GM18519 (cell line): ENCODE measurements at regions not wholly inside any gene's neighbourhood (a gene's known extent, or its start where the extent isn't known, plus 50 kb on each side); places are given as distances from the start of the nearest gene placed in this dataset.

Source experiments
- ATAC-seq: cut with Tn5 transposase; IDR thresholded peaks from one replicate; pipeline ENCODE4 v1.9.1; 2021; ENCODE audit warnings: mild to moderate bottlenecking, moderate library complexity; ENCODE audit not compliant: unreplicated experiment, low FRiP score

- ATAC-seq: no peak
Observed at GRCh38 chr11:10916665-10917064, 58.8 kb upstream of the ZBED5 start.

DNA sequence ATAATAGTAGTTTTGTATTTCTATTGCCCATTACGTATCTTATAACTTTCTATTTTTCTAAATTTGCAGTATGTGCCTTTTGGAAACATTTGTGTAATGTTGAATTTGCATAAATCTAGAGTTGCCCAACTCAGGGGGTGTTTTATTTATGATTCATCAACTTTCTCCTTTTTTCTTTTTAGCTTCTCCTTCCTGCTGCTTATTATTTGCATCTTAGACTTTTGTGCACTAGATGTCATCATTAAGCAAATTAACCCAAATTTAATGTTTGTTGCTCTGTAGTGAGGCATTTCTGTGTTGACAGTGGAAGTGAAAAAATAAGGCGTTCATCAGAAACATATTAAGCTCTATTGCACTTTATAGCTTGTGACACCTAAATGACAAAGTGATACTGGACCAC lies 56.2 kb upstream of the ZBED5 start:
- ATAC-seq: no peak

GRCh38 chr11:10913075-10913474 lies 55.2 kb upstream of the ZBED5 start:
- no peak for ATAC-seq

DNA sequence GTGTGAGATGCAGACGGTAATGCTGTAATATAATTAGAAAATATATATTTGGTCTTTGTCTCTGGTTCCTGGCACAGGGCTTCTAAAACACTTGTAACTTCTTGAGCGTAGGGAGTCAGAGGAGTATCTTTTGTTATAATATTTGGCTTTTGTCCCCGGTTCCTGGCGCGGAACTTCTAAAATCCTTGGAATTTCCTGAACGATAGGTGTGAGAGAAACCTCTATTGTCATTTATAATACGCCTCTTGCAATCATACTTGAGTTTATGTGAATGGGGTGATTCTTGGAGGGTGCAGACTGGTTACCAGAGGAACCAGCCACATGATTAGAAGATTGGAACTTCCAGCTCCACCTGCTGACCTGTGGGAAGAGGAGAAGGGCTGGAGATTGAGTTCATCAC lies 54.1 kb upstream of the ZBED5 start:
- no peak for ATAC-seq

DNA sequence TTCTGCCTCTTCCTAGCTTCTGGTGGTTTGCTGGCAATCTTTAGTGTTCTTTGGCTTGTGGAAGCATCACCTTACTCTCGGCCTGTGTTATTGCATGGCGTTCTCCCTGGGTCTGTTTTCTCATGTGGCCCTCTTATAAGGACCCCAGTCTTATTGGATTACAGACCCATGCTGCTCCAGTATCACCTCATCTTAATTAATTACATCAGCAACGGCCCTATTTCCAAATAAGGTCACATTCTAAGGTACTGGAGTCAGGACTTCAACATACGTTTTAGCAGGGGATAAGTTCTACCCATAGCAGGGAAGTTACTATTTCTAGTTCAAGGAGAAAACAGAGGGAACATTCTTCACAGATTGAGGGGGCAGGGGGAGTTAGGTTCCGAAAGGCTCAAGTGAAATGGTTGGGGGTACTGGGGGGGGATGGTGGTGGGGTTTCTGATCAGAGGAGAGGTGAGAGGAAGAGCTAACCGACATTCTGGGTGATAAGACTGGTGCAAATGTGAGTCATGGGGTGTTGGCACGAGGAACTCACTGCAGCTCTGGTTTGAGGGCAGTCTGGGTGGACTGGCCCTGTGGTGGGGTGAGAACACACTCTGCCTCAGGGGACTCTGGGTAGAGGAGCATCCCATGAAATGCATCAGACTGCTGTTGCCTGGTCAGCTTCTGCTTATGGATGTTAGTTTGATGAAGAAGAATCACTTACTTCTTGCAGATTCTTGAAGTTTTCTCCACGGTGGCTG lies 51.5 kb upstream of the ZBED5 start:
- ATAC-seq: no peak

DNA sequence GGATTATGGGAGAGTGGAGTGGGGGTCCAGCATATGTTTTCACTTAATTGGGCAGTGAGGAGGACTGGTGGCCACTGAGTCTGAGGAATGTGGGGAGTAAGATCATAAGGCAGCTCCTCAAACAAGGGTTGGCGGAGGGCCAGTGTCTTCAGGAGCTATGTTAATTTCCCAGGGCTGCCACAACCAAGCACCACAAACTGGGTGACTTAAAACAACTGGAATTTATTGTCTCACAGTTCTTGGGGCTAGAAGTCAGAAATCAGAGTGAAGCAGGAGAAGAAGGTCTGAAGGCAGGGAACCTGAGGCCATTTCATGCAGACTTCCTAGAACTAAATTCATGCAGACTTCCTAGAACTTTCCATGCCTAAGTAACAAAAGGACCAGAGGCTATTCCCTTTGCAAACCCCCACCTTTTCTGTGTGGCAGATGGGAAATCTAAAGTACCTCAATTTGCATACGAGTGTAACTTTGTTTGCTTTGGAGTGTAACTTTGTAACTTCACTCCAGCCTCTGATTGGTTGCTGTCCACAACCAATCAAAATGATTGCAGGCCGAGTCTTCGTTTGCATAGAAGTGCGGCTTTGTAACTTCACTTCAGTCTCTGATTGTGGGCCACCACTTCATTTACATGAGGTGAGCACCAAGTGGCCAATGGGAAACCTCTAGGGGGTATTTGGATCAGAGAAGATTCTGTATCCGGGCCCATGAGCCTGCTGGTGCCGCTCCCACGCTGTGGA lies 50.5 kb upstream of the ZBED5 start:
- no peak for ATAC-seq
